BLaER1 treated with 17β-estradiol and CSF1 and Interleukin-3, amounts not matched to agents 10 nM and 100 nM (cell line): ENCODE measurements at regions not wholly inside any gene's neighbourhood (a gene's known extent, or its start where the extent isn't known, plus 50 kb on each side); places are given as distances from the start of the nearest gene placed in this dataset.
A peak's percentile ranks its signal among the peaks of the same experiment; 100 is the strongest.

Source experiments
- H3K27ac ChIP-seq, 11 experiments: shearing (Covaris generic); formaldehyde crosslinking; 2 replicates each; pipeline ENCODE4 v1.8.1; 2022
- H3K27me3 ChIP-seq, 11 experiments: shearing (Covaris generic); formaldehyde crosslinking; 2 replicates each; pipeline ENCODE4 v1.8.1; 2022
- H3K36me3 ChIP-seq, 11 experiments: shearing (Covaris generic); formaldehyde crosslinking; 2 replicates each; pipeline ENCODE4 v1.8.1; 2022
- H3K4me1 ChIP-seq, 10 experiments: shearing (Covaris generic); formaldehyde crosslinking; 2 replicates each; pipeline ENCODE4 v1.8.1; 2022
- H3K4me2 ChIP-seq, 11 experiments: shearing (Covaris generic); formaldehyde crosslinking; 2 replicates each; pipeline ENCODE4 v1.8.1; 2022
- H3K4me3 ChIP-seq, 10 experiments: shearing (Covaris generic); formaldehyde crosslinking; 2 replicates each; pipeline ENCODE4 v1.8.1; 2022
- H3K9ac ChIP-seq, 11 experiments: shearing (Covaris generic); formaldehyde crosslinking; 2 replicates each; pipeline ENCODE4 v1.8.1; 2022
- H3K9me3 ChIP-seq, 11 experiments: shearing (Covaris generic); formaldehyde crosslinking; replicated peaks in 1 of 11; 2 replicates each; pipeline ENCODE4 v1.8.1; 2022
- H4K20me1 ChIP-seq, 11 experiments: shearing (Covaris generic); formaldehyde crosslinking; 2 replicates each; pipeline ENCODE4 v1.8.1; 2022
- Cebpa-rat ChIP-seq, 11 experiments: shearing (Covaris generic); IDR thresholded peaks; 2 replicates each; pipeline ENCODE4 v1.8.1; 2022

DNA sequence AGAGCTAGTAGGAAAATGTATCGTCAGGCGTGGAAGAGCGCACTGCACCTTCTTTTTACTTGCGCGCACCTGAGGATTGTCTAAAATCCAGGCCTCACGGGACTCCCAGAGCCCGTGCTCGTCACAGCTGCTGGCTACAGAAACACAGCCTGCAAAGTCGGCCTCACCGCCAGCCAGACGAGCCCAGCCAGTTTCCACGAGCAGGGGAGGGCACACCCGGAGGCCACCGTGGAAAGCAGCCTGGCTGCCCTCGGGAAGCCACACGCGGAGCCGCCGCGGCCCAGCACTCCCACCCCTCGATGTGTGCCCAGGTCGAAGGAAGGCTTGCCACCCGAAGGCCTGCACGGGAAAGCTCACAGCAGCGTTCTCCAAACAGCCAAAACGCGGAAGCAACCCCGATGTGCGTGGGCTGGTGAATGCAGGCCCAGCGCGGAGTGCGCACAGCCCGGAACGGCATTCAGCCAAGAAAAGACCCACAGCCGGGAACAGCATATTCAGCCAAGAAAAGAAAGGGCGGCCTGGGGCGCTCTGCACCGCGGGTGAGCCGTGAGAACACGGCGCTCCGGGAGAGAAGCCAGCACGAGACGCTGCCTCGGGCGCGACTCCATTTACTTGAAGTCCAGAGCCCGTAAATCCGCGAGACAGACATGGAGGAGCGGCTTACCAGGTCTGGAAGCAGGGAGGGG, 53.9 kb upstream of the SALL3 start:
- peak overlapping the region in 1 of 11 experiments; percentile 76; a peak in 2 of 22 replicates for H3K27ac ChIP-seq
- no peaks in the 10 kb centered on the region for H4K20me1 ChIP-seq
- no peak overlapping the region for H3K4me2 ChIP-seq
- H3K4me1 ChIP-seq: peaks cover 8 to 18% (median 15%) of the 10 kb centered on the region in 10 experiments; a peak in 19 of 20 replicates
- H3K36me3 ChIP-seq: no peaks in the 10 kb centered on the region
- peaks cover 14 to 32% (median 28%) of the 10 kb centered on the region in 11 experiments; a peak in 20 of 22 replicates for H3K9me3 ChIP-seq
- no peak; a peak in 1 of 22 replicates for TF ChIP-seq Cebpa-rat (IDR thresholded peaks at IDR 0.05)
- H3K4me3 ChIP-seq: no peak overlapping the region
- H3K9ac ChIP-seq: no peak overlapping the region
- no peaks in the 10 kb centered on the region for H3K27me3 ChIP-seq

DNA sequence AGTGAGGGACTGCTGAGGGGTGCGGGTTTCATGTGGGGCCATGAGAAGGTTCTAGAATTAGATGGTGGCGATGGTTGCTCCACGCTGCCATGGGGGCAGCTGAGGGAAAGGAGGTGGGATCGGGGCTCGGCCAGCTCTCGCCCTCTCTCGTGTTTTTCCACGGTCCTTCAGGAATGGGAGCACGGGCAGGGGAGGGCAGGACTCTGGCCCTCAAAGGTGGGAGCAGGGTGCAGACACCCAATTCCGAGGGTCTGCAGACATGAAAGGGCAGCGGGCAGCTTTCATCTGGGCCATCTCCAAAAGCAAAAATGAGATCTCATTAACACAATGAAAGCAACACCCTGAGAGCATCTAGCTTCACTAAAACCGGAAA, 53.4 kb upstream of the SALL3 start:
- H3K36me3 ChIP-seq: no peaks in the 10 kb centered on the region
- 0 out of 22 replicates have a peak overlapping the region, but pooled peaks of 2 of the 11 experiments have one; percentile 74 to 75 for H3K4me2 ChIP-seq
- no peaks in the 10 kb centered on the region for H3K27me3 ChIP-seq
- H3K27ac ChIP-seq: peak overlapping the region in 4 of 11 experiments; percentile 62 to 76 (median 69); a peak in 6 of 22 replicates
- H3K9me3 ChIP-seq: peaks cover 14 to 32% (median 28%) of the 10 kb centered on the region in 11 experiments; a peak in 20 of 22 replicates
- no peaks in the 10 kb centered on the region for H4K20me1 ChIP-seq
- H3K9ac ChIP-seq: no peak overlapping the region
- TF ChIP-seq Cebpa-rat (IDR thresholded peaks at IDR 0.05): no peak
- H3K4me3 ChIP-seq: no peak overlapping the region
- peaks cover 8 to 18% (median 15%) of the 10 kb centered on the region in 10 experiments; a peak in 19 of 20 replicates for H3K4me1 ChIP-seq

DNA sequence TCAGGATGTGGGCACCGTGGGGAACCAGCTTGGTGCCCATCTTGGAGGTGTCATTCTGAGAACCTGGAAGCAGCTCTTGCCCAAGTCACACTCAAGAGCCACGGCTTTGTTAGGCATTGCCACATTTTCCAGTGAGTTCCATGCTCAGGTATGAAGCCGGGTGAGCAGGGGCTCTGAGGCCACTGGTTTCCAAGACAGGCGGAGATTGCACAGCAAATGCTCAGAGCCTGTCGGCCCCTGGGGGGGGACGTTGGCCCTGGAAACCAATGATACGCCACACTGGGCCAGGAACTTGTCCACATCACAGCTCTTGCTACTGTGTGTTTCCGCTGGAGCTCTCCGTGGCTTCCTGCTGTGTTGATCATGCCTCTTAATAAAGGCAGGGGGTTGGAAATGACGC, 52.5 kb upstream of the SALL3 start:
- TF ChIP-seq Cebpa-rat (IDR thresholded peaks at IDR 0.05): peak in 6 of 11 experiments; percentile 12 to 91 (median 58); a peak in 7 of 22 replicates
- Histone ChIP-seq H3K4me1 (peaks cover 8 to 18% (median 15%) of the 10 kb centered on the region in 10 experiments; a peak in 19 of 20 replicates), H3K27ac (peak overlapping the region in 9 of 11 experiments; percentile 6 to 76 (median 56); a peak in 16 of 22 replicates), H3K27me3 (no peaks in the 10 kb centered on the region), H4K20me1 (no peaks in the 10 kb centered on the region), H3K36me3 (no peaks in the 10 kb centered on the region), H3K9me3 (peaks cover 14 to 32% (median 28%) of the 10 kb centered on the region in 11 experiments; a peak in 20 of 22 replicates), H3K4me3 (peak overlapping the region in 1 of 10 experiments; percentile 18; a peak in 1 of 20 replicates), H3K9ac (peak overlapping the region in 3 of 11 experiments; percentile 1 to 29 (median 15); a peak in 2 of 22 replicates), H3K4me2 (peak overlapping the region; percentile 29 to 75 (median 67); a peak in 21 of 22 replicates)

DNA sequence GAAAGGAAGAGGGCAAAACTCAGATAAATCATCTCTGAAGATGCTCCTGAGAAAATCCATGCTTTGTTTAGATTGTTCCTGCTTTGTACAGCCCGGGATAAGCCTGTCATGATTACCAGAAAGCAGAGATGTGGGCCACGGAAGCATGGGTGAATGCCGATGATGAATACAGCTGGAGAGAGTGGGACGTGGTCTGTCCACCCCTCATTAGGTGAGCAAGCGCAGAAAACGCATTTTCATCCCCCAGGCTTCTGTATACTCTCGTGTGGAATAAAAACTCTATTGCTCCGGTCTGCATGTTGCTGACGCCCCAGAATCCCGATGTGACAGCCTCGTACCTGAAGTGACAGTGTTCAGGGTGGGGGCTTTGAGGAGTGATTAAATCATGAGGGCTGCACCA, 52.0 kb upstream of the SALL3 start:
- Histone ChIP-seq H3K27me3 (no peaks in the 10 kb centered on the region), H3K4me1 (peaks cover 8 to 18% (median 15%) of the 10 kb centered on the region in 10 experiments; a peak in 19 of 20 replicates), H4K20me1 (no peaks in the 10 kb centered on the region), H3K4me3 (peak overlapping the region in 1 of 10 experiments; percentile 18; a peak in 1 of 20 replicates), H3K4me2 (peak overlapping the region; percentile 29 to 75 (median 67); a peak in 21 of 22 replicates), H3K9me3 (peaks cover 14 to 32% (median 28%) of the 10 kb centered on the region in 11 experiments; a peak in 20 of 22 replicates), H3K27ac (peak overlapping the region in 9 of 11 experiments; percentile 6 to 76 (median 56); a peak in 16 of 22 replicates), H3K36me3 (no peaks in the 10 kb centered on the region), H3K9ac (peak overlapping the region in 3 of 11 experiments; percentile 1 to 29 (median 15); a peak in 3 of 22 replicates)
- no peak for TF ChIP-seq Cebpa-rat (IDR thresholded peaks at IDR 0.05)

- no peak for TF ChIP-seq Cebpa-rat (IDR thresholded peaks at IDR 0.05)
- Histone ChIP-seq H4K20me1 (no peaks in the 10 kb centered on the region), H3K36me3 (no peaks in the 10 kb centered on the region), H3K27me3 (no peaks in the 10 kb centered on the region), H3K27ac (peak overlapping the region in 6 of 11 experiments; percentile 37 to 76 (median 64); a peak in 11 of 22 replicates), H3K4me1 (peaks cover 8 to 18% (median 15%) of the 10 kb centered on the region in 10 experiments; a peak in 19 of 20 replicates), H3K9ac (peak overlapping the region in 1 of 11 experiments; percentile 29; a peak in 1 of 22 replicates), H3K4me2 (peak overlapping the region in 7 of 11 experiments; percentile 63 to 75 (median 73); a peak in 7 of 22 replicates), H3K4me3 (no peak overlapping the region), H3K9me3 (peaks cover 14 to 32% (median 28%) of the 10 kb centered on the region in 11 experiments; a peak in 20 of 22 replicates)
These were observed 51.5 kb upstream of the SALL3 start for GRCh38 chr18:78928076-78928475.

GRCh38 chr18:78929516-78929915, 50.1 kb upstream of the SALL3 start:
- no peak overlapping the region for H3K4me3 ChIP-seq
- H3K9me3 ChIP-seq: peaks cover 14 to 32% (median 28%) of the 10 kb centered on the region in 11 experiments; a peak in 20 of 22 replicates
- H3K27ac ChIP-seq: no peak overlapping the region
- no peak overlapping the region for H3K4me2 ChIP-seq
- H3K4me1 ChIP-seq: peaks cover 8 to 20% (median 15%) of the 10 kb centered on the region in 10 experiments; a peak in 19 of 20 replicates
- no peaks in the 10 kb centered on the region for H3K27me3 ChIP-seq
- H3K36me3 ChIP-seq: no peaks in the 10 kb centered on the region
- TF ChIP-seq Cebpa-rat (IDR thresholded peaks at IDR 0.05): no peak
- H4K20me1 ChIP-seq: no peaks in the 10 kb centered on the region
- H3K9ac ChIP-seq: no peak overlapping the region
